GM12873 (cell line): ENCODE measurements at regions not wholly inside any gene's neighbourhood (a gene's known extent, or its start where the extent isn't known, plus 50 kb on each side); places are given as distances from the start of the nearest gene placed in this dataset.

Source experiments
- TF ChIP-seq, protein P1 (sequence below): IDR thresholded peaks from 2 replicates; pipeline ENCODE4 v1.5.1; 2012; ENCODE audit warnings: low read depth, mild to moderate bottlenecking, moderate library complexity, low read length, control low read depth; ENCODE audit not compliant: insufficient read depth; ENCODE audit errors: missing control alignments

DNA sequence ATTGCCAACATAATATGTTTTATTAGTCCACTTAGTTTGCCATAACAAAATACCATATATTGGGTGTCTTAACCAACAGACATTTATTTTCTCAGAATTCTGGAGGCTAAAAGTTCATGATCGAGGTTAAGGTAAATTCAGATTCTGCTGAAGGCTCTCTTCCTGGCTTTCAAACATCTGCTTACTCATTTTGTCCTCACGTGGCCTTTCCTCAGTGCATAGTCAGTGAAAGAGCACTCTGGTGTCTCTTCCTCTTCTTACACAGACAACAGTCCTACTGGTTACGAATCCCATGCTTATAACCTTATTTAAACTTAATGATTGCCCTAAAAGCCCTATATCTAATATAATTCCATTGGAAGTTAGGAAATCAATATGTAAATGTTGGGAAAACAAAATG, 479.7 kb downstream of the FSCB start:
- TF ChIP-seq, protein P1, sequence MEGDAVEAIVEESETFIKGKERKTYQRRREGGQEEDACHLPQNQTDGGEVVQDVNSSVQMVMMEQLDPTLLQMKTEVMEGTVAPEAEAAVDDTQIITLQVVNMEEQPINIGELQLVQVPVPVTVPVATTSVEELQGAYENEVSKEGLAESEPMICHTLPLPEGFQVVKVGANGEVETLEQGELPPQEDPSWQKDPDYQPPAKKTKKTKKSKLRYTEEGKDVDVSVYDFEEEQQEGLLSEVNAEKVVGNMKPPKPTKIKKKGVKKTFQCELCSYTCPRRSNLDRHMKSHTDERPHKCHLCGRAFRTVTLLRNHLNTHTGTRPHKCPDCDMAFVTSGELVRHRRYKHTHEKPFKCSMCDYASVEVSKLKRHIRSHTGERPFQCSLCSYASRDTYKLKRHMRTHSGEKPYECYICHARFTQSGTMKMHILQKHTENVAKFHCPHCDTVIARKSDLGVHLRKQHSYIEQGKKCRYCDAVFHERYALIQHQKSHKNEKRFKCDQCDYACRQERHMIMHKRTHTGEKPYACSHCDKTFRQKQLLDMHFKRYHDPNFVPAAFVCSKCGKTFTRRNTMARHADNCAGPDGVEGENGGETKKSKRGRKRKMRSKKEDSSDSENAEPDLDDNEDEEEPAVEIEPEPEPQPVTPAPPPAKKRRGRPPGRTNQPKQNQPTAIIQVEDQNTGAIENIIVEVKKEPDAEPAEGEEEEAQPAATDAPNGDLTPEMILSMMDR, result no peak

DNA sequence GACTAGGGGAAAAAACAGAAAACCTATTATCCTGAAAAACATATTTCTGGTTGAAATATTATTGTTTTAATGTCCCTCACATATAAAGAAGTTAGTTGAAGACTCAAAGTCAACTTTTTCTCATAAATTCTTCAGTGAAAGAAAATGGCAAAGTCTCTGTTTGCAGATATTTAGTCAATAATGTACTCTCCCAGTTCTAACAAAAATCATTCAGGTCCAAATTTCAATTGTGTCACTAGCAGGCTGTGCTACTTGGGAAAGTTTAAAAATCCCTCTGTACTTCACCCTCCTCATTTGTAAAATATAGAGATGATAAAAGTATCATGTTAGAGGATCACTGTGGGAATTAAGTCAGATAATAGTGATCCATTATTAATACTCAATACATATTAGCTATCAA, 496.5 kb downstream of the FSCB start:
- TF ChIP-seq, protein P1, result no peak

DNA sequence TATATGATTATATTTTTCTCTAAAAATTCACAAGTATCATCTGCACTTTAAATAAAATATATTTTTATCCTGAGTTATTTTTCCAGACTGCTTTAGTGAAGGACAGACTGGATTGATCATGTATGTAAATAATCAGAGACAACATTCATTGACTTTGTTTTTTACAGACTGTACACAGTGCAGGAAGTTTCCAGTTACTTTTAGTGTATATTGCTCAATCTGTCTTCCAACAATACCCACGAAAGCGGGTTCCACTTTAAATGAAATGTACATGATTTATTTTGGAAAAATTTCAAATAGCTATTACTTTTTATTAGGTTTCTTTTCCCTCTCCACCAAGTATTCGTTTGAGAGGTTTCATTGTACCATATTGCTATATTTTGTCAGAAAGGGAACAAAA, 497.0 kb downstream of the FSCB start:
- TF ChIP-seq, protein P1, result no peak

DNA sequence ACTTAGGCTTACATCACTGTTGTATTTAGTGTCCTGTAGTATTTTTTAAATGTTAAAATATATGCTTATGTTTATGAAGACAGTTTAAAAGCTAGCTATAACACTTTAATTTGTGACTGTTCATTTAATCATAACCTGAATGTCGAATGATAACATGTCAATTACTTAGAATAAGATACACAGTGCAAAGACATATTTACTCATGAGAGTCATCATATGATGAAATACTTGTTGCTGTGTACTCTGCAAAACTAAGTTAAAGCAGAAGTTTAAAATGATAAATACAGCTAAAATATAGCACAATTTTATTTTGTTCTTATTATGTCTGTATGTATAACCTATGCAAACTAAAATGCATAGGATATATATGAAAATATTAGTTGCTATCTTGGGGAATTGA, 497.4 kb downstream of the FSCB start:
- TF ChIP-seq, protein P1, result no peak

DNA sequence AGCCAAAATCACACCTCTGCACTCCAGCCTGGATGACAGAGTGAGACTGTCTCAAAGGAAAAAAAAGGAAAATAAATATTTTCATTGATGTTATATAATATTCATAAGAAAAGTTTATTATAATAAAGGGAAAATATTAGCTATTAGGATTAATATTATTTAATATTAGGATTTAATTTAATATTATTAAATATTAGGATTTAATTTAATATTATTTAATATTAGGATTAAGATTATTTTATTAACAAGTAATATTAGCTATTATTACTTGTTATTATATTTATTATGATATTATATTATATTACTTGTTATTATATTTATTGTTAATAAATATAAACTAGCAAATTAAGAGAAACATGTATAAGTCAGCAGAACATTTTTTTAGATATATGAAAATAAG, 518.1 kb downstream of the FSCB start:
- TF ChIP-seq, protein P1, result no peak

DNA sequence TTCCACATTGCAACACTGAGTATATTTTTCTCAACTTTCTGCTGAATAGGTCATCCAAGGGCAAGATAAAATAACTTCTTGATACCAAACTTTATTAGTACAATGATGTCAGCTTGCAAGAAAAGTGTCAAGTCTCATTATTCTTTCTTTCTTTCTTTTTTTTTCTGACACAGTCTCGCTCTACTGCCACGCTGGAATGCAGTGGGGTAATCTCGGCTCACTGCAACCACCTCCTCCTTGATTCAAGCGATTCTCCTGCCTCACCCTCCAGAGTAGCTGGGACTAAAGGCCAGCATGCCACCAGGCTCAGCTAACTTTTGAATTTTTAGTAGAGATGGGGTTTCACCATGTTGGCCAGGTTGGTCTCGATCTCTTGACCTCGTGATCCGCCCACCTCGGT, 523.4 kb downstream of the FSCB start:
- TF ChIP-seq, protein P1, result no peak

DNA sequence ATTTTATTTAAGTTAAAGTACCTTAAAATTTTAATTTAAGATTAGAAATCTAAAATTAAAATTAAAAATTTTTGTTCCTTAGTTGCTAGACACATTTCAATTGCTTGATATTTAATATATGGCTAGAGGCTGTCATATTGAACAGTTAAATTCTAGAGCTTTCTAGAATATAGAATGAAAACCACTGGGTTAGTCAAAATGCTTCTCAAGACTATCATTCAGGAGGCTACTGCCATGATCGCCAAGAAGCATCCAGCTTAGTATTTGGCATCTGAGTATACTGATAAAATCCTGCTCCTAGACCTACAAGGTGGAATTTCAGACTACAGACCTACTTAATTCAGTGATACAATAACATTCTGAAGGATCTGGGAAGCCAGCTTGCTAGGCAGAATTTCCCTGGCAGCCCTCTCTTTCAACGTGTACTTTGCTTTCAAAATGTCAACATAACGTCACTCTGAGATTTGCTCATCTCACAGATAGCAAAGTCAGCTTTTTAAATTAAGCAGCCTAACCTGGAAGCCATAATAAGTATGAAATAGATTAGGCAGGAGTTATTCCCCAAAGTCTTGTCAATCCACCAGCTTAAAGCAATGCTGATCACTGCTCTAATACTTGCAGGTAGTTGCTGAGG, 525.8 kb downstream of the FSCB start:
- TF ChIP-seq, protein P1, result no peak
